ENCODE measurements at regions not wholly inside any gene's neighbourhood (a gene's known extent, or its start where the extent isn't known, plus 50 kb on each side); places are given as distances from the start of the nearest gene placed in this dataset.
"Not testable (repeated sequence)": the region's sequence is repeated elsewhere in the genome, so short reads cannot be mapped to it uniquely, and the experiment has no call there.

DNA sequence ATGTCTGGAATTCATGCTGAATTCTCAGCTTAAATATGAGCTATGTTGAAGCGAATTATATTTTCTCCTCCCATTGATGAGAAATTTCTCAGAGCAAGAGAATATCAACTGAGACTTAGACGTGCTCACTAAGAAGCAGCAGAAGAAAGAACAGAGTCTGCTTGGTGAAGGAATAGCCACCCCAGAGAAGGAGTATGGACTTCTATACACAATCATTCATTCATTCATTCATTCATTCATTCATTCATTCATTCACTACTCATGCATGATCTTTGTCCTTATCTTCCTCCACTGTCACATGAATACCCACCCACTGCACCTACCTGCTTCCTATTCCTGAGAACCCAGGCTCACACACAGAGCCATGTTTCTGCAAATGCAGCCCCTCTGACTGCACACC is 206.6 kb downstream of the DEPDC1B start:
- H4K20me1 ChIP-seq (ENCODE audit: control insufficient read depth, insufficient read depth, low read length, poor library complexity, severe bottlenecking), result no peaks in the 10 kb centered on the region
- POLR2A ChIA-PET, result interaction anchor here (0.6 kb wide), 1 partner anchor 1157 kb away, joined by 7 read pairs; no protein-coding TSS in a partner anchor
- Mint-ChIP-seq H3K9me3 (ENCODE audit: insufficient read depth) (no peaks in the 10 kb centered on the region), H3K27ac (no peak overlapping the region), H3K27me3 (no peaks in the 10 kb centered on the region), H3K4me1 (peaks cover 37% of the 10 kb centered on the region), H3K4me3 (peak overlapping the region; percentile 26)
- peaks cover 0 to 2% of the 10 kb centered on the region in 2 experiments for H3K36me3 ChIP-seq (replicated peaks in 1 of 2; ENCODE audit: control extremely low read depth in 1 of 2, control insufficient read depth in 1 of 2, extremely low read depth in 1 of 2, insufficient read depth in 2 of 2, low read length in 1 of 2)
- no peaks in the 10 kb centered on the region for H3K79me2 ChIP-seq (ENCODE audit: control insufficient read depth, insufficient read depth, low read length)
- intact Hi-C loops (cut with micrococcal nuclease), result loop anchor here (5.0 kb wide), 1 partner anchor 44 kb away; no protein-coding TSS in a partner anchor
- TF ChIP-seq, protein P1, sequence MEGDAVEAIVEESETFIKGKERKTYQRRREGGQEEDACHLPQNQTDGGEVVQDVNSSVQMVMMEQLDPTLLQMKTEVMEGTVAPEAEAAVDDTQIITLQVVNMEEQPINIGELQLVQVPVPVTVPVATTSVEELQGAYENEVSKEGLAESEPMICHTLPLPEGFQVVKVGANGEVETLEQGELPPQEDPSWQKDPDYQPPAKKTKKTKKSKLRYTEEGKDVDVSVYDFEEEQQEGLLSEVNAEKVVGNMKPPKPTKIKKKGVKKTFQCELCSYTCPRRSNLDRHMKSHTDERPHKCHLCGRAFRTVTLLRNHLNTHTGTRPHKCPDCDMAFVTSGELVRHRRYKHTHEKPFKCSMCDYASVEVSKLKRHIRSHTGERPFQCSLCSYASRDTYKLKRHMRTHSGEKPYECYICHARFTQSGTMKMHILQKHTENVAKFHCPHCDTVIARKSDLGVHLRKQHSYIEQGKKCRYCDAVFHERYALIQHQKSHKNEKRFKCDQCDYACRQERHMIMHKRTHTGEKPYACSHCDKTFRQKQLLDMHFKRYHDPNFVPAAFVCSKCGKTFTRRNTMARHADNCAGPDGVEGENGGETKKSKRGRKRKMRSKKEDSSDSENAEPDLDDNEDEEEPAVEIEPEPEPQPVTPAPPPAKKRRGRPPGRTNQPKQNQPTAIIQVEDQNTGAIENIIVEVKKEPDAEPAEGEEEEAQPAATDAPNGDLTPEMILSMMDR (IDR thresholded peaks at IDR 0.05), result no peak
- TF ChIP-seq EZH2 (IDR thresholded peaks at IDR 0.05; ENCODE audit: borderline replicate concordance, insufficient read depth, low read depth, low read length, poor library complexity, severe bottlenecking), result no peak
- H3K9ac ChIP-seq (ENCODE audit: low read length), result no peak overlapping the region
- ATAC-seq (ENCODE audit: low read depth) (no peak), DNase-seq (no peak)
- WGBS (ENCODE audit: insufficient coverage), result no CpG with 5 or more reads among the region's 2 CpGs
- CTCF ChIA-PET, result no interaction called here
- peaks cover 24 to 26% of the 10 kb centered on the region in 2 donors for H3K4me1 ChIP-seq (ENCODE audit: control insufficient read depth in 2 of 2, insufficient read depth in 2 of 2, low read length in 2 of 2)
- no peak overlapping the region for H3K27ac ChIP-seq (ENCODE audit: low read length in 2 of 2)
- H3K4me3 ChIP-seq (ENCODE audit: control extremely low read depth in 1 of 5, extremely low read depth in 1 of 5, insufficient read depth in 1 of 5, low read depth in 2 of 5, low read length in 4 of 5), result no peak overlapping the region
- H3K9me3 ChIP-seq (ENCODE audit: control extremely low read depth in 1 of 3, control insufficient read depth in 2 of 3, insufficient read depth in 1 of 3, low read length in 2 of 3), result no peaks in the 10 kb centered on the region
- H3K27me3 ChIP-seq (replicated peaks in 1 of 4; ENCODE audit: control extremely low read depth in 1 of 4, control insufficient read depth in 3 of 4, insufficient read depth in 4 of 4, low read length in 3 of 4), result no peaks in the 10 kb centered on the region
- H3K4me2 ChIP-seq (replicated peaks; ENCODE audit: low read depth, low read length, poor library complexity, severe bottlenecking), result no peak overlapping the region
- no peak overlapping the region for H2AFZ ChIP-seq (ENCODE audit: insufficient read depth, low read depth, low read length, poor library complexity, severe bottlenecking)

DNA sequence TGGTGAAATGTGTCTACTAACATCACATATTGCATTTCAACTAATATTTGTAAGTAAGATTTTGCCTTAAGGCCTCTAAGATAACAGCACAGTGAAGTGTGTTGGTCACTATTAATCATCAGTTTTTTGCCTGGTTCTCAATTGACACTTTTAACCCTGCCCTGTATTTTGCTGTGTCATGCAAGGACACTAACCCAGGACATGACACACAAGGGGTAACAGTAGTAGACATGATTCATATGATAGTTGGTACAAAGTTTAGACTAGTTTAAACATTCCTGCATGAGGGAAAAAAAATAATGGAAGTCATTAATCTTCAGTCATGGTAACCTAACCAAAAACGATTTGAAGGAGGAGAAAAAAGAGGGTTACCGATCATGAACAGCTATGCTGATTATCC is 207.0 kb downstream of the DEPDC1B start:
- CTCF ChIA-PET, result no interaction called here
- no peaks in the 10 kb centered on the region for H3K9me3 ChIP-seq (ENCODE audit: control extremely low read depth in 1 of 3, control insufficient read depth in 2 of 3, insufficient read depth in 1 of 3, low read length in 2 of 3)
- no peak overlapping the region for H3K27ac ChIP-seq (ENCODE audit: low read length in 2 of 2)
- no peak overlapping the region for H3K4me3 Mint-ChIP-seq
- H2AFZ ChIP-seq (ENCODE audit: insufficient read depth, low read depth, low read length, poor library complexity, severe bottlenecking), result no peak overlapping the region
- intact Hi-C loops (cut with micrococcal nuclease), result loop anchor here (5.0 kb wide), 1 partner anchor 44 kb away; no protein-coding TSS in a partner anchor
- H3K9ac ChIP-seq (ENCODE audit: low read length), result no peak overlapping the region
- no peak overlapping the region for H3K4me3 ChIP-seq (ENCODE audit: control extremely low read depth in 1 of 5, extremely low read depth in 1 of 5, insufficient read depth in 1 of 5, low read depth in 2 of 5, low read length in 4 of 5)
- no peak overlapping the region for H3K4me2 ChIP-seq (replicated peaks; ENCODE audit: low read depth, low read length, poor library complexity, severe bottlenecking)
- WGBS (ENCODE audit: insufficient coverage), result no CpG with 5 or more reads among the region's 2 CpGs
- TF ChIP-seq, protein P1 (IDR thresholded peaks at IDR 0.05), result no peak
- no peak for TF ChIP-seq EZH2 (IDR thresholded peaks at IDR 0.05; ENCODE audit: borderline replicate concordance, insufficient read depth, low read depth, low read length, poor library complexity, severe bottlenecking)
- POLR2A ChIA-PET, result interaction anchor here (0.6 kb wide), 1 partner anchor 1156 kb away, joined by 7 read pairs; no protein-coding TSS in a partner anchor
- peaks cover 37% of the 10 kb centered on the region for H3K4me1 Mint-ChIP-seq
- H3K36me3 ChIP-seq (replicated peaks in 1 of 2; ENCODE audit: control extremely low read depth in 1 of 2, control insufficient read depth in 1 of 2, extremely low read depth in 1 of 2, insufficient read depth in 2 of 2, low read length in 1 of 2), result peaks cover 0 to 2% of the 10 kb centered on the region in 2 experiments
- H3K27me3 Mint-ChIP-seq, result no peaks in the 10 kb centered on the region
- H3K27me3 ChIP-seq (replicated peaks in 1 of 4; ENCODE audit: control extremely low read depth in 1 of 4, control insufficient read depth in 3 of 4, insufficient read depth in 4 of 4, low read length in 3 of 4), result no peaks in the 10 kb centered on the region
- DNase-seq (no peak), ATAC-seq (ENCODE audit: low read depth) (no peak)
- H4K20me1 ChIP-seq (ENCODE audit: control insufficient read depth, insufficient read depth, low read length, poor library complexity, severe bottlenecking), result no peaks in the 10 kb centered on the region
- no peaks in the 10 kb centered on the region for H3K9me3 Mint-ChIP-seq (ENCODE audit: insufficient read depth)
- H3K79me2 ChIP-seq (ENCODE audit: control insufficient read depth, insufficient read depth, low read length), result no peaks in the 10 kb centered on the region
- peaks cover 24 to 26% of the 10 kb centered on the region in 2 donors for H3K4me1 ChIP-seq (ENCODE audit: control insufficient read depth in 2 of 2, insufficient read depth in 2 of 2, low read length in 2 of 2)
- no peak overlapping the region for H3K27ac Mint-ChIP-seq

DNA sequence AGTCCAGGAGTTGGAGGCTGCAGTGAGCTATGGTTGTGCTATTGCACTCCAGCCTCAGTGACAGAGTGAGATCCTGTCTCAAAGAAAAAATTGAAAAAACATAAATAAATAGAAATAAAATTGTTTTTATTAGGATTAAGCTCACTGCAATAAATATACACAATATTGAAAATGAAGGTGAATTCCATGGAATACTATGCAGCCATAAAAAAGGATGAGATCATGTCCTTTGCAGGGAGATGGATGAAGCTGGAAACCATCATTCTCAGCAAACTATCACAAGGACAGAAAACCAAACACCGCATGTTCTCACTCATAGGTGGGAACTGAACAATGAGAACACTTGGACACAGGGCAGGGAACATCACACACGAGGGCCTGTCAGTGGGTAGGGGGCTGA is 207.6 kb downstream of the DEPDC1B start:
- H3K4me3 Mint-ChIP-seq; H3K9me3 Mint-ChIP-seq (ENCODE audit: insufficient read depth); H3K4me3 ChIP-seq (ENCODE audit: control extremely low read depth in 1 of 5, extremely low read depth in 1 of 5, insufficient read depth in 1 of 5, low read depth in 2 of 5, low read length in 4 of 5); H3K9ac ChIP-seq (ENCODE audit: low read length); H3K9me3 ChIP-seq (ENCODE audit: control extremely low read depth in 1 of 3, control insufficient read depth in 2 of 3, insufficient read depth in 1 of 3, low read length in 2 of 3); H3K27ac Mint-ChIP-seq; DNase-seq; ATAC-seq (ENCODE audit: low read depth); H3K27ac ChIP-seq (ENCODE audit: low read length in 2 of 2); H3K79me2 ChIP-seq (ENCODE audit: control insufficient read depth, insufficient read depth, low read length); H3K36me3 ChIP-seq (replicated peaks in 1 of 2; ENCODE audit: control extremely low read depth in 1 of 2, control insufficient read depth in 1 of 2, extremely low read depth in 1 of 2, insufficient read depth in 2 of 2, low read length in 1 of 2); H3K4me2 ChIP-seq (replicated peaks; ENCODE audit: low read depth, low read length, poor library complexity, severe bottlenecking); POLR2A ChIA-PET; H4K20me1 ChIP-seq (ENCODE audit: control insufficient read depth, insufficient read depth, low read length, poor library complexity, severe bottlenecking); H3K27me3 ChIP-seq (replicated peaks in 1 of 4; ENCODE audit: control extremely low read depth in 1 of 4, control insufficient read depth in 3 of 4, insufficient read depth in 4 of 4, low read length in 3 of 4); H2AFZ ChIP-seq (ENCODE audit: insufficient read depth, low read depth, low read length, poor library complexity, severe bottlenecking); CTCF ChIA-PET; H3K27me3 Mint-ChIP-seq: not testable (repeated sequence)
- peaks cover 37% of the 10 kb centered on the region for H3K4me1 Mint-ChIP-seq
- peaks cover 24 to 26% of the 10 kb centered on the region in 2 donors for H3K4me1 ChIP-seq (ENCODE audit: control insufficient read depth in 2 of 2, insufficient read depth in 2 of 2, low read length in 2 of 2)
- intact Hi-C loops (cut with micrococcal nuclease), result loop anchor here (5.0 kb wide), 1 partner anchor 45 kb away; no protein-coding TSS in a partner anchor
- 100% methylated on average over 1 of the region's 2 CpGs for WGBS (ENCODE audit: insufficient coverage)
